ENCODE measurements at regions not wholly inside any gene's neighbourhood (a gene's known extent, or its start where the extent isn't known, plus 50 kb on each side); places are given as distances from the start of the nearest gene placed in this dataset.

GRCh38 chr12:14280921-14281320 lies 84.6 kb upstream of the ATF7IP start:
- DNase-seq (ENCODE audit: low read depth): no peak

- DNase-seq (ENCODE audit: low read depth): no peak
Observed at GRCh38 chr12:14281539-14281938, 83.9 kb upstream of the ATF7IP start.

GRCh38 chr12:14283489-14284144 lies 81.9 kb upstream of the ATF7IP start:
- DNase-seq (ENCODE audit: low read depth): no peak

- no peak for DNase-seq (ENCODE audit: low read depth)
Observed at GRCh38 chr12:14284184-14284722, 81.2 kb upstream of the ATF7IP start.

GRCh38 chr12:14289601-14290000 lies 75.9 kb upstream of the ATF7IP start:
- DNase-seq (ENCODE audit: low read depth): no peak

GRCh38 chr12:14290951-14291350 lies 74.5 kb upstream of the ATF7IP start:
- no peak for DNase-seq (ENCODE audit: low read depth)

GRCh38 chr12:14303661-14304155 lies 61.8 kb upstream of the ATF7IP start:
- DNase-seq (ENCODE audit: low read depth): no peak

- DNase-seq (ENCODE audit: low read depth): no peak
Observed at GRCh38 chr12:14307004-14307403, 58.5 kb upstream of the ATF7IP start.

- DNase-seq (ENCODE audit: low read depth): no peak
Observed at GRCh38 chr12:14308516-14308915, 57.0 kb upstream of the ATF7IP start.

- DNase-seq (ENCODE audit: low read depth): no peak
Observed at GRCh38 chr12:14310866-14311265, 54.6 kb upstream of the ATF7IP start.

- no peak for DNase-seq (ENCODE audit: low read depth)
Observed at GRCh38 chr12:14313379-14314138, 51.9 kb upstream of the ATF7IP start.

GRCh38 chr12:14314801-14315200 lies 50.7 kb upstream of the ATF7IP start:
- DNase-seq (ENCODE audit: low read depth): no peak

- no peak for DNase-seq (ENCODE audit: low read depth)
Observed at GRCh38 chr12:14315501-14315900, 50.0 kb upstream of the ATF7IP start.

Measured in fibroblast of gingiva (primary cell).